Esophagus squamous epithelium (tissue), 4 donors: ENCODE measurements at regions not wholly inside any gene's neighbourhood (a gene's known extent, or its start where the extent isn't known, plus 50 kb on each side); places are given as distances from the start of the nearest gene placed in this dataset.

Experiments used
- POLR2A ChIP-seq, 4 donors: fragments of 450-650 bp; IDR thresholded peaks; one replicate each; pipeline ENCODE4 v1.6.1; 2017; ENCODE audit warnings: antibody characterized with exemption in 4 of 4, mild to moderate bottlenecking in 4 of 4, moderate library complexity in 3 of 4
- TF ChIP-seq, protein P1 (sequence below), 6 experiments: fragments of 450-650 bp in 4 of 6; fragments of 200-600 bp in 2 of 6; sonication (generic) in 2 of 6; IDR thresholded peaks; one replicate each; pipeline ENCODE4 v1.5.1; 2016 to 2019; ENCODE audit warnings: antibody characterized with exemption in 6 of 6, mild to moderate bottlenecking in 4 of 6, moderate library complexity in 4 of 6

DNA sequence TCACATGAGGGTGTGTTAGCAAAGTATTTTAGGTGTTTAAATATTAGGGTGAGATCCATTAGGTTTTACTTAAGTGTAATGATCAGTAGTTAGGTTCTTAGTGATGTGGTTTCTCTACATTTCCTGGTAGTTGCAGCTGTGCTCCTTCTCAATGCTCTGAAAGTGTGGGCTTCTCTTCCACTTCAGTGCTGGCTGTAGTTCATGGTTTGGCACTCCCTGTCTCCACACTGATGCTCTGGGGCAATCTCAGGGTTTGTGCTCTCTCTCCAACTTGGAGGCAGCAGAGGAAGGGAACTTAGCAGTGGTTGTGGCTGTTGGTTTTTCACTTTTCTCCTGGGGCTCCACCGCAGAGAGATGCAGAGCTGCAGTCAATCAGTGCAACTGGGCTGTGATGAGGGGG lies 507.5 kb downstream of the TMEM232 start:
- TF ChIP-seq, protein P1, sequence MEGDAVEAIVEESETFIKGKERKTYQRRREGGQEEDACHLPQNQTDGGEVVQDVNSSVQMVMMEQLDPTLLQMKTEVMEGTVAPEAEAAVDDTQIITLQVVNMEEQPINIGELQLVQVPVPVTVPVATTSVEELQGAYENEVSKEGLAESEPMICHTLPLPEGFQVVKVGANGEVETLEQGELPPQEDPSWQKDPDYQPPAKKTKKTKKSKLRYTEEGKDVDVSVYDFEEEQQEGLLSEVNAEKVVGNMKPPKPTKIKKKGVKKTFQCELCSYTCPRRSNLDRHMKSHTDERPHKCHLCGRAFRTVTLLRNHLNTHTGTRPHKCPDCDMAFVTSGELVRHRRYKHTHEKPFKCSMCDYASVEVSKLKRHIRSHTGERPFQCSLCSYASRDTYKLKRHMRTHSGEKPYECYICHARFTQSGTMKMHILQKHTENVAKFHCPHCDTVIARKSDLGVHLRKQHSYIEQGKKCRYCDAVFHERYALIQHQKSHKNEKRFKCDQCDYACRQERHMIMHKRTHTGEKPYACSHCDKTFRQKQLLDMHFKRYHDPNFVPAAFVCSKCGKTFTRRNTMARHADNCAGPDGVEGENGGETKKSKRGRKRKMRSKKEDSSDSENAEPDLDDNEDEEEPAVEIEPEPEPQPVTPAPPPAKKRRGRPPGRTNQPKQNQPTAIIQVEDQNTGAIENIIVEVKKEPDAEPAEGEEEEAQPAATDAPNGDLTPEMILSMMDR (IDR thresholded peaks at IDR 0.05), result no peak
- TF ChIP-seq POLR2A (IDR thresholded peaks at IDR 0.05), result no peak
